Mesothelial cell of epicardium (in vitro differentiated cells): ENCODE measurements at regions not wholly inside any gene's neighbourhood (a gene's known extent, or its start where the extent isn't known, plus 50 kb on each side); places are given as distances from the start of the nearest gene placed in this dataset.

Source experiments
- DNase-seq, 2 experiments: peaks; one replicate each; pipeline ENCODE4 v3.0.0; 2021; ENCODE audit warnings: low spot score in 2 of 2; ENCODE audit not compliant: unreplicated experiment in 2 of 2
- H3K27ac Mint-ChIP-seq: 2 replicates; pipeline ENCODE4 v1.8.0; 2021; ENCODE audit warnings: mixed read lengths
- H3K27me3 Mint-ChIP-seq: 2 replicates; pipeline ENCODE4 v1.8.0; 2021; ENCODE audit warnings: low read depth, mixed read lengths
- H3K36me3 Mint-ChIP-seq: 2 replicates; pipeline ENCODE4 v1.8.0; 2021; ENCODE audit warnings: mixed read lengths
- H3K4me1 Mint-ChIP-seq: 2 replicates; pipeline ENCODE4 v1.8.0; 2021; ENCODE audit warnings: mixed read lengths
- H3K4me3 Mint-ChIP-seq: 2 replicates; pipeline ENCODE4 v1.8.0; 2021; ENCODE audit warnings: mild to moderate bottlenecking, moderate library complexity, mixed read lengths
- H3K9me3 Mint-ChIP-seq: 2 replicates; pipeline ENCODE4 v1.8.0; 2021; ENCODE audit warnings: mixed read lengths
- TF ChIP-seq, protein P1 (sequence below): fragments of 200-600 bp; sonication (generic); IDR thresholded peaks from one replicate; pipeline ENCODE4 v1.5.0; 2021; ENCODE audit warnings: antibody characterized with exemption; ENCODE audit not compliant: unreplicated experiment

DNA sequence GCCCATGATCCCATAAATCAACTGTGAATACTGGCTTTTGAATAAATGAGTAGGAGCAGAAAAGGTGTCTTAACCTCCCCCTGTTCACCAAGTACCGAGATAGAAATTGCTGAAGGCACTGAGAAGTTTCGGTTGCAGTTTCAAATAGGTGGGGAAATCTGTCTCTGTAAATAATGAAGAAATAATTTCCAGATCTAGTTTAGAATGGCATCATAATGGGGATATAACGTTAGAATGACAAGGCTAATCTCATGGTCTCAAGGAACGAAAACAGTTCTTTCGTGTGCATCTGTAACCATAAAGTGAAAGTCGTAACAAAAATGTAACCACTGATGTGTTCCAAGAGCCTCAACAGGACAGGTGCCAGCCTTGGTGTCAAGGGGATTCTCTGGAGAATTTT lies 49.9 kb upstream of the TMEM18 start:
- TF ChIP-seq, protein P1, sequence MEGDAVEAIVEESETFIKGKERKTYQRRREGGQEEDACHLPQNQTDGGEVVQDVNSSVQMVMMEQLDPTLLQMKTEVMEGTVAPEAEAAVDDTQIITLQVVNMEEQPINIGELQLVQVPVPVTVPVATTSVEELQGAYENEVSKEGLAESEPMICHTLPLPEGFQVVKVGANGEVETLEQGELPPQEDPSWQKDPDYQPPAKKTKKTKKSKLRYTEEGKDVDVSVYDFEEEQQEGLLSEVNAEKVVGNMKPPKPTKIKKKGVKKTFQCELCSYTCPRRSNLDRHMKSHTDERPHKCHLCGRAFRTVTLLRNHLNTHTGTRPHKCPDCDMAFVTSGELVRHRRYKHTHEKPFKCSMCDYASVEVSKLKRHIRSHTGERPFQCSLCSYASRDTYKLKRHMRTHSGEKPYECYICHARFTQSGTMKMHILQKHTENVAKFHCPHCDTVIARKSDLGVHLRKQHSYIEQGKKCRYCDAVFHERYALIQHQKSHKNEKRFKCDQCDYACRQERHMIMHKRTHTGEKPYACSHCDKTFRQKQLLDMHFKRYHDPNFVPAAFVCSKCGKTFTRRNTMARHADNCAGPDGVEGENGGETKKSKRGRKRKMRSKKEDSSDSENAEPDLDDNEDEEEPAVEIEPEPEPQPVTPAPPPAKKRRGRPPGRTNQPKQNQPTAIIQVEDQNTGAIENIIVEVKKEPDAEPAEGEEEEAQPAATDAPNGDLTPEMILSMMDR: no peak
- no peak for DNase-seq
- Mint-ChIP-seq H3K4me1 (peaks cover 4% of the 10 kb centered on the region), H3K36me3 (no peaks in the 10 kb centered on the region), H3K9me3 (no peaks in the 10 kb centered on the region), H3K4me3 (no peak overlapping the region), H3K27ac (no peak overlapping the region), H3K27me3 (peaks cover 44% of the 10 kb centered on the region)
